ENCODE measurements at regions not wholly inside any gene's neighbourhood (a gene's known extent, or its start where the extent isn't known, plus 50 kb on each side); places are given as distances from the start of the nearest gene placed in this dataset.
"Not testable (repeated sequence)": the region's sequence is repeated elsewhere in the genome, so short reads cannot be mapped to it uniquely, and the experiment has no call there.

GRCh38 chr10:64881257-64881656 is 1360.1 kb downstream of the REEP3 start:
- H3K36me3 ChIP-seq (ENCODE audit: insufficient read depth, low read length), result no peaks in the 10 kb centered on the region
- H3K4me1 ChIP-seq (ENCODE audit: insufficient read depth, low read length, severe bottlenecking), result no peaks in the 10 kb centered on the region
- TF ChIP-seq EZH2 (IDR thresholded peaks at IDR 0.05; ENCODE audit: borderline replicate concordance, low read length), result no peak
- TF ChIP-seq CTCF (IDR thresholded peaks at IDR 0.05; ENCODE audit: low read length), result no peak
- no peak overlapping the region for H3K27ac ChIP-seq (ENCODE audit: low read depth, low read length, poor library complexity, severe bottlenecking)
- H3K4me3 ChIP-seq (ENCODE audit: low read depth, low read length, poor library complexity, severe bottlenecking), result no peak overlapping the region
- H3K9me3 ChIP-seq (ENCODE audit: low read length), result no peaks in the 10 kb centered on the region
- H3K9me2 ChIP-seq (ENCODE audit: low read depth, low read length), result no peaks in the 10 kb centered on the region
- H3K9ac ChIP-seq (ENCODE audit: low read length), result no peak overlapping the region
- no peaks in the 10 kb centered on the region for H3F3A ChIP-seq (ENCODE audit: insufficient read depth, low read length)
- H3K4me2 ChIP-seq (ENCODE audit: low read length), result no peak overlapping the region
- no peaks in the 10 kb centered on the region for H4K20me1 ChIP-seq (ENCODE audit: insufficient read depth, low read length)
- no peak overlapping the region for H2AFZ ChIP-seq (ENCODE audit: low read length)
- H3K79me2 ChIP-seq (ENCODE audit: insufficient read depth, low read length), result no peaks in the 10 kb centered on the region
- no peaks in the 10 kb centered on the region for H3K27me3 ChIP-seq (ENCODE audit: insufficient read depth, low read length)

- H3K9me2 ChIP-seq (ENCODE audit: low read depth, low read length), result no peaks in the 10 kb centered on the region
- H3K27ac ChIP-seq (ENCODE audit: low read depth, low read length, poor library complexity, severe bottlenecking), result no peak overlapping the region
- H3K27me3 ChIP-seq (ENCODE audit: insufficient read depth, low read length), result no peaks in the 10 kb centered on the region
- H3K79me2 ChIP-seq (ENCODE audit: insufficient read depth, low read length), result no peaks in the 10 kb centered on the region
- no peaks in the 10 kb centered on the region for H3K4me1 ChIP-seq (ENCODE audit: insufficient read depth, low read length, severe bottlenecking)
- no peak overlapping the region for H3K9ac ChIP-seq (ENCODE audit: low read length)
- no peaks in the 10 kb centered on the region for H4K20me1 ChIP-seq (ENCODE audit: insufficient read depth, low read length)
- H3K4me2 ChIP-seq (ENCODE audit: low read length), result no peak overlapping the region
- H2AFZ ChIP-seq (ENCODE audit: low read length), result no peak overlapping the region
- H3F3A ChIP-seq (ENCODE audit: insufficient read depth, low read length), result no peaks in the 10 kb centered on the region
- H3K36me3 ChIP-seq (ENCODE audit: insufficient read depth, low read length), result no peaks in the 10 kb centered on the region
- peaks cover 3% of the 10 kb centered on the region; the same call in 1 of the 2 replicates for H3K9me3 ChIP-seq (ENCODE audit: low read length)
- TF ChIP-seq EZH2 (IDR thresholded peaks at IDR 0.05; ENCODE audit: borderline replicate concordance, low read length) (no peak), CTCF (IDR thresholded peaks at IDR 0.05; ENCODE audit: low read length) (no peak)
- H3K4me3 ChIP-seq (ENCODE audit: low read depth, low read length, poor library complexity, severe bottlenecking), result no peak overlapping the region
Observed at GRCh38 chr10:64896582-64896981, 1375.4 kb downstream of the REEP3 start.

GRCh38 chr10:64906311-64906710 is 1385.1 kb downstream of the REEP3 start:
- not testable (repeated sequence) for H3K4me2 ChIP-seq (ENCODE audit: low read length); H3K79me2 ChIP-seq (ENCODE audit: insufficient read depth, low read length); H3K36me3 ChIP-seq (ENCODE audit: insufficient read depth, low read length); H3K4me1 ChIP-seq (ENCODE audit: insufficient read depth, low read length, severe bottlenecking); H2AFZ ChIP-seq (ENCODE audit: low read length); H3F3A ChIP-seq (ENCODE audit: insufficient read depth, low read length); H3K4me3 ChIP-seq (ENCODE audit: low read depth, low read length, poor library complexity, severe bottlenecking); H3K9me3 ChIP-seq (ENCODE audit: low read length); H3K9ac ChIP-seq (ENCODE audit: low read length); H3K9me2 ChIP-seq (ENCODE audit: low read depth, low read length); H3K27ac ChIP-seq (ENCODE audit: low read depth, low read length, poor library complexity, severe bottlenecking); H4K20me1 ChIP-seq (ENCODE audit: insufficient read depth, low read length); H3K27me3 ChIP-seq (ENCODE audit: insufficient read depth, low read length)

GRCh38 chr10:64924306-64924705 is 1403.1 kb downstream of the REEP3 start:
- H3K9me2 ChIP-seq (ENCODE audit: low read depth, low read length); H3K9ac ChIP-seq (ENCODE audit: low read length); H3K4me3 ChIP-seq (ENCODE audit: low read depth, low read length, poor library complexity, severe bottlenecking); H3K79me2 ChIP-seq (ENCODE audit: insufficient read depth, low read length); H3K27me3 ChIP-seq (ENCODE audit: insufficient read depth, low read length); H4K20me1 ChIP-seq (ENCODE audit: insufficient read depth, low read length); H3K9me3 ChIP-seq (ENCODE audit: low read length); H3K4me2 ChIP-seq (ENCODE audit: low read length); H3F3A ChIP-seq (ENCODE audit: insufficient read depth, low read length); H3K4me1 ChIP-seq (ENCODE audit: insufficient read depth, low read length, severe bottlenecking); H2AFZ ChIP-seq (ENCODE audit: low read length); H3K36me3 ChIP-seq (ENCODE audit: insufficient read depth, low read length); H3K27ac ChIP-seq (ENCODE audit: low read depth, low read length, poor library complexity, severe bottlenecking): not testable (repeated sequence)
